HEK293T (cell line): ENCODE measurements at regions not wholly inside any gene's neighbourhood (a gene's known extent, or its start where the extent isn't known, plus 50 kb on each side); places are given as distances from the start of the nearest gene placed in this dataset.

Experiments
- ARNT ChIP-seq: fragments of 450-650 bp; IDR thresholded peaks from 2 replicates; pipeline ENCODE4 v1.6.1; 2017; ENCODE audit warnings: mild to moderate bottlenecking
- BHLHE40 ChIP-seq: fragments of 450-650 bp; IDR thresholded peaks from 2 replicates; pipeline ENCODE4 v1.6.1; 2016; ENCODE audit warnings: mild to moderate bottlenecking, moderate library complexity, borderline replicate concordance
- ELF4 ChIP-seq: fragments of 450-650 bp; IDR thresholded peaks from 2 replicates; pipeline ENCODE4 v1.6.1; 2017; ENCODE audit warnings: antibody characterized with exemption
- FOXM1 ChIP-seq: fragments of 450-650 bp; IDR thresholded peaks from 2 replicates; pipeline ENCODE4 v1.6.1; 2017; ENCODE audit warnings: mild to moderate bottlenecking, borderline replicate concordance
- HDGF ChIP-seq: fragments of 450-650 bp; IDR thresholded peaks from 2 replicates; pipeline ENCODE4 v1.6.1; 2017; ENCODE audit warnings: antibody characterized with exemption, borderline replicate concordance
- L3MBTL2 ChIP-seq: fragments of 450-650 bp; conservative IDR thresholded peaks from 2 replicates; pipeline ENCODE4 v1.6.1; 2016; ENCODE audit warnings: mild to moderate bottlenecking
- LEF1 ChIP-seq: fragments of 450-650 bp; IDR thresholded peaks from 2 replicates; pipeline ENCODE4 v1.6.1; 2017; ENCODE audit warnings: mild to moderate bottlenecking, borderline replicate concordance
- PKNOX1 ChIP-seq: fragments of 450-650 bp; IDR thresholded peaks from 2 replicates; pipeline ENCODE4 v1.6.1; 2016
- SUZ12 ChIP-seq: fragments of 450-650 bp; IDR thresholded peaks from 2 replicates; pipeline ENCODE4 v1.6.1; 2016; ENCODE audit warnings: mild to moderate bottlenecking
- TARDBP ChIP-seq: fragments of 450-650 bp; IDR thresholded peaks from 2 replicates; pipeline ENCODE4 v1.6.1; 2016

GRCh38 chr12:126224032-126224431 lies 1158.8 kb downstream of the AACS start:
- no peak for TF ChIP-seq ELF4
- TF ChIP-seq FOXM1: no peak
- TF ChIP-seq ARNT: no peak
- TF ChIP-seq BHLHE40: no peak
- no peak for TF ChIP-seq HDGF
- TF ChIP-seq PKNOX1: no peak
- no peak for TF ChIP-seq LEF1
- no peak for TF ChIP-seq SUZ12
- TF ChIP-seq TARDBP: no peak
- TF ChIP-seq L3MBTL2: no peak
